Activated CD8-positive, alpha-beta T cell treated with anti-CD3 and anti-CD28 coated beads, Interleukin-2, amount 10 ng/mL, durations not matched to agents 7 days and 5 days (primary cell): ENCODE measurements at regions not wholly inside any gene's neighbourhood (a gene's known extent, or its start where the extent isn't known, plus 50 kb on each side); places are given as distances from the start of the nearest gene placed in this dataset.
"Not testable (repeated sequence)": the region's sequence is repeated elsewhere in the genome, so short reads cannot be mapped to it uniquely, and the experiment has no call there.

Experiments used
- ATAC-seq: fragments of 150-1000 bp; cut with Tn5 transposase; one replicate; pipeline ENCODE4 v1.10.0; 2021; ENCODE audit warnings: moderate library complexity
- CTCF ChIA-PET: fragments of 350-600 bp; sonication (Branson Sonifier 250); formaldehyde crosslinking; loops from one replicate; lab custom pipeline; 2021; ENCODE audit warnings: antibody characterized with exemption; lab: Charles Lee
- POLR2A ChIA-PET: fragments of 350-600 bp; sonication (Branson Sonifier 250); formaldehyde crosslinking; loops from one replicate; lab custom pipeline; 2021; ENCODE audit warnings: antibody characterized with exemption; lab: Charles Lee
- DNase-seq: peaks from one replicate; pipeline ENCODE4 v3.0.0-alpha.2; 2020
- H3K27ac Mint-ChIP-seq: one replicate; pipeline ENCODE4 v1.8.0; 2021; ENCODE audit warnings: mild to moderate bottlenecking, mixed read lengths
- H3K27me3 Mint-ChIP-seq: one replicate; pipeline ENCODE4 v1.8.0; 2021; ENCODE audit warnings: low read depth, mixed read lengths
- H3K36me3 Mint-ChIP-seq: one replicate; pipeline ENCODE4 v1.8.0; 2021; ENCODE audit warnings: low read depth, mixed read lengths
- H3K4me1 Mint-ChIP-seq: one replicate; pipeline ENCODE4 v1.8.0; 2021; ENCODE audit warnings: low read depth, mixed read lengths
- H3K4me3 Mint-ChIP-seq: one replicate; pipeline ENCODE4 v1.8.0; 2021; ENCODE audit warnings: mild to moderate bottlenecking, mixed read lengths
- H3K9me3 Mint-ChIP-seq: one replicate; pipeline ENCODE4 v1.8.0; 2022; ENCODE audit warnings: mixed read lengths; ENCODE audit not compliant: insufficient read depth

DNA sequence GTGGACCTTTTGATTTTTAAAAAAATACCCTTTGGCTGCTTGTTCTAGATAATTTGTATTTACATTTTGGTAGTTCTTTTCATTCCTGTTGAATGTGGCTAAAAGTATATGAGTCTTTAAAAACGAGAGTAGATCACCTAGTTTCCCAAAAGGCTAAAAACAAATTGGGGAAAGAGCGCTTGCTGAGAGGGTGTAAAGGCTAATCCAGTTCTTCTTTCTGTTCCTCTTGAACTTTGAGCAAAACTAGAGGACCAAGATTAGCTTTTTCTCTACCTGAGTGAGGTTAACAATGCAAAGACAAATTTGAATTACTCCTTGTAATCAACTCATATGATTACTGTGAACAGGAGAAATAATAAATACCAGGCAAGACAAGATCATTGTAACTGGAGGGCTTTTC lies 2513.2 kb downstream of the PCDH9 start:
- CTCF ChIA-PET = no interaction called here
- POLR2A ChIA-PET = no interaction called here
- Mint-ChIP-seq H3K4me3 (no peak overlapping the region), H3K36me3 (no peaks in the 10 kb centered on the region), H3K27me3 (no peaks in the 10 kb centered on the region), H3K27ac (no peak overlapping the region), H3K9me3 (peaks cover 9% of the 10 kb centered on the region), H3K4me1 (no peaks in the 10 kb centered on the region)
- DNase-seq (no peak), ATAC-seq (no peak)

DNA sequence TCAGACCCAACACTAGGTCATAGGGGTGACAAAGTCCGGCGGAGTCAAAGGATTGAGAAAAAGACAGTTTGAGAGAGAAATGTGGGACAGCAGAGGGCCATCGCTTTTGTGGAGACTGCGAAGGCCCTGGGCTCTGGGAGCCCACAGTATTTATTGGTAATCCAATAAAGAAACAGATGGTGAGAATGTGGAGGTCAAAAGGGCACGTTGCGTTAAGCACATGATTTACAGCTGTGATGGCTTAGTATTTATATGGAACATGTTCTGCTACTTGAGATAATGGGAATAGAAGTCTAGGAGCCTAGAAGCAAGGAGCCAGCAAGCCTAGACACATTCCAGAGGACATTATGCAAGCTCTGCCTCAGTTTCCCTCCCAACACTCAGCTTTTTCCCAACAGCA lies 2521.1 kb downstream of the PCDH9 start:
- ATAC-seq = no peak
- CTCF ChIA-PET = no interaction called here
- Mint-ChIP-seq H3K27ac (no peak overlapping the region), H3K4me3 (no peak overlapping the region), H3K27me3 (no peaks in the 10 kb centered on the region), H3K9me3 (peaks cover 22% of the 10 kb centered on the region), H3K36me3 (no peaks in the 10 kb centered on the region), H3K4me1 (no peaks in the 10 kb centered on the region)
- DNase-seq = no peak
- POLR2A ChIA-PET = no interaction called here

DNA sequence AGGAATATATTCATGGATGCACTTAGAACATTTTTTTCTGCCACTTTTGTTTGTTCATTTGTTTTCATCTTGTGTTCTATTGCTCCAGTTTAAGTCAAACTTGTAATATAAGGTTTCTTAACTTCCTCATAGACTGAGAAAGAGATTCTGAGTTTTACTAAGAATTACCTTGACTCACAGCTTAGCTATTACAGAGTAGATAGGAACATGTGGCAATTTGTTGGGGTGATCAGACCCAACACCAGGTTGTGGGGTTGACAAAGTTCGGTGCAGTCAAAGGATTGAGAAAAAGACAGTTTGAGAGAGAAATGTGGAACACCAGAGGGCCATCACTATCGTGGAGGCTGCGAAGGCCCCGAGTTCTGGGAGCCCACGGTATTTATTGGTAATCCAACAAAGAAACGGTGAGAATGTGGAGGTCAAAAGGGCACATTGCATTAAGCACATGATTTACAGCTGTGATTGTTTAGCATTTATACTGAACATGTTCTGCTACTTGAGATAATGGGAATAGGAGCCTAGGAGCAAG lies 2526.0 kb downstream of the PCDH9 start:
- Mint-ChIP-seq H3K4me1 (no peaks in the 10 kb centered on the region), H3K9me3 (peaks cover 17% of the 10 kb centered on the region), H3K4me3 (no peak overlapping the region), H3K27ac (no peak overlapping the region), H3K27me3 (no peaks in the 10 kb centered on the region), H3K36me3 (no peaks in the 10 kb centered on the region)
- POLR2A ChIA-PET = no interaction called here
- DNase-seq = no peak
- CTCF ChIA-PET = no interaction called here
- ATAC-seq = no peak

DNA sequence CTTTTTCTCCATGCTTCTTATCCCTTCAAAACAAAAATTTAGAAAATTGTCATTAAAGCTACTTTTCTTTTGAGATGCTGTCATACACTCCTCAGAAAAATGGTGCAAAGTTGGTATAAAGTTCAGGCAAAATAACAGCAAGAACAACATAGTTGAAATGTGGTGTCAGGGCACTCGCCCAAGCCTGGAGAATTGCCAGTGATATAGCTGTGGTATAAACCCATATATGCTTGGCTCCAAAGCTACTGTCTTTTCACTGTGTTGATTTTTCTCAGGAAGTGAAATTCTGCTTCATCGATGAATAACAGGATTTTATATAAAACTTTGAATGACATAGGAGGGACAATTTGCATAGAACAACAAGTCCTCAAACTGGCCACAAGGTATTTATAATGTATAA lies 2532.9 kb downstream of the PCDH9 start:
- Mint-ChIP-seq H3K27me3 (no peaks in the 10 kb centered on the region), H3K4me1 (no peaks in the 10 kb centered on the region), H3K27ac (no peak overlapping the region), H3K4me3 (no peak overlapping the region), H3K36me3 (no peaks in the 10 kb centered on the region), H3K9me3 (peaks cover 5% of the 10 kb centered on the region)
- POLR2A ChIA-PET = no interaction called here
- DNase-seq (no peak), ATAC-seq (no peak)
- CTCF ChIA-PET = no interaction called here

DNA sequence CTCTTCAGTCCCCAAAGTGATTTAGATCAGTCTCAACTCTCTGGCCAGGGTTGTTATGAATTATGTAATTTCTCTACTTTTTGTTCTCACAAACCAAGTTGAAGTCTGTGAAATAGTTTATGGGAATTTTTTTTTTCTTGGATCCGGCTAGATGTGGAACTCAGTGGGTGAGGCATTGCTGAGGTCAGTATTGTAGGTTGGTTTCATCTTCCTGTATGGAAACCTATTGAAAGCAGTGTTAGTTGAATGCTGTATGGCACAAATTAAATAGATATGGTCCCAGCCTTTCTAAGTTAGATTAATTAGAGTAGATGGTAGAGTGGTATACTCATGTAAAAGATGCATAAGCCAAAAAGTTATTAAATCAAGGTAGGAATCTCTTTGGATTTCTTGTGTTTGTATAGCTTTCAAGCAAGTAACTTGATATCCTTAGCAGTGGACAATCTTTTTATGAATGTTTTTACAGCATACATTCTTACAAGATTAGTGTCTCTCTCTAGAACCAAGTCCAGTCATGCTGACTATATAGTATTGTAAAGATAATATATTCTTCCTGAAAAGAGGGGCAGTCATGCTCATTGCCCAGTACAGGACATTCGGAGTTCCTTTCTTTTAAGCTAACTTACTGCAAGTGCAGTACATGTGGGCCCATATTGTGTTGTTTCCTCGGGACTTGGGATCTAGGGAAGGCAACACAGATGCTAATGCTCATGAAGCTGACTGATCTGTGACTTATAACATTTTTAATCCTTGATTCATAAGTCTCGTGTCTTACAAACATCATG lies 2541.1 kb downstream of the PCDH9 start:
- peaks cover 6% of the 10 kb centered on the region for H3K9me3 Mint-ChIP-seq
- ChIA-PET POLR2A (no interaction called here), CTCF (no interaction called here)
- H3K4me1 Mint-ChIP-seq = no peaks in the 10 kb centered on the region
- no peak overlapping the region for H3K27ac Mint-ChIP-seq
- ATAC-seq (no peak), DNase-seq (no peak)
- no peaks in the 10 kb centered on the region for H3K27me3 Mint-ChIP-seq
- H3K4me3 Mint-ChIP-seq = no peak overlapping the region
- H3K36me3 Mint-ChIP-seq = no peaks in the 10 kb centered on the region

DNA sequence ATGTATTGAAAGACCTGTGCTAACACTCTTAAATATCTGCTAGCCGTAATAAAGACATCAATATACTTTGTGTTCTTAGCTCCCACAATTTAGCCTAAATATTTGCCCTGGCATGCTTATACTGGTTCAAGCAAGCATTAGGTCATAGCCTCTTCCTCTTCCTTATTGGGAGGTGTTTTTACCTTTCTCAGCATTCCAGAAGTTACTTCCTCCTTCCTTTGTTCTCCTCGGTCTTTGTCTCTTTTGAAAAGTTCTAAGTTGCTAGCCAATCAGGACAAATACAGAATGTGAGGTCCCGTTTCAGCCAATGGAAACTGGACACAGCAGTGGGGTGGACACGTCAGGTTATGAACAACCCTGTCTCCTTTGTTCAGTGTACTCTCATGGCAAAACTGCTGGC lies 2543.6 kb downstream of the PCDH9 start:
- H3K4me3 Mint-ChIP-seq, H3K27ac Mint-ChIP-seq, POLR2A ChIA-PET, DNase-seq, H3K27me3 Mint-ChIP-seq, H3K4me1 Mint-ChIP-seq, ATAC-seq, CTCF ChIA-PET, H3K36me3 Mint-ChIP-seq, H3K9me3 Mint-ChIP-seq: not testable (repeated sequence)

DNA sequence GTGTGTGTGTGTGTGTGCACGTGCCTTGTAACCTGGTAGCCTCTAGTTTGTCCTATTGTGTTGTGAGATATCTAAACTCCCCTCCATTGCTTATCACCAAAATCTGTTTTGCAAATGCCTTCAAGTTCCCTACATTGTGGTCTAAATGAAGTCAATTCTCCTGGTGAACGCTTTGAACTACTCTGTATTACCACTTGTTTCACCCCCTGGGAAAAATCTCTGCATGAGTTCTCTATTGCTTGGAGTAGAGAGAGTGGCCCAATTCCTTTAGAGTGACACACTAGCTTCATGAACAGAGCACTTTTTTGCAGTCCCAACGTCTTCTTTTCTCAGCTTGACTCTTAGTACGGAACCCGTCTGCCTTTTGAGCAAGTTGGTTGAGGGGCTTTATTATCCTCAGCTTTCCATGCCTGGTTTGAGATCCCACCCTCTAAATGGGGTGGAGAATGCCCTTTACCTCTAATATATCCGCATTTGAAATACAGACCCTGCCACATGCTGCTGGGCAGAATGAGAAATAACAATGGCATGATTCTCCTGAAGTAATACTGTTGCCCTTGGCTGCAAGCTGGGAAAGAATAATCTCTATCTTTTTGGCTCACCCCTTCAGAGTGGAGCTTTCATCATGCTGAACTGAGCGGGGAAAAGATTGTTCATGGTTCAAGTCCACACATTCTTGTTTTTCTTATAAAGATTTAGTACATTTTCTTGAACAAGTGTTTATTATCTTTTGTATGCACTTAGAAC lies 2545.3 kb downstream of the PCDH9 start:
- Mint-ChIP-seq H3K4me3 (no peak overlapping the region), H3K9me3 (peaks cover 6% of the 10 kb centered on the region), H3K27ac (no peak overlapping the region), H3K4me1 (no peaks in the 10 kb centered on the region), H3K27me3 (no peaks in the 10 kb centered on the region), H3K36me3 (no peaks in the 10 kb centered on the region)
- DNase-seq (no peak), ATAC-seq (no peak)
- ChIA-PET CTCF (no interaction called here), POLR2A (no interaction called here)

DNA sequence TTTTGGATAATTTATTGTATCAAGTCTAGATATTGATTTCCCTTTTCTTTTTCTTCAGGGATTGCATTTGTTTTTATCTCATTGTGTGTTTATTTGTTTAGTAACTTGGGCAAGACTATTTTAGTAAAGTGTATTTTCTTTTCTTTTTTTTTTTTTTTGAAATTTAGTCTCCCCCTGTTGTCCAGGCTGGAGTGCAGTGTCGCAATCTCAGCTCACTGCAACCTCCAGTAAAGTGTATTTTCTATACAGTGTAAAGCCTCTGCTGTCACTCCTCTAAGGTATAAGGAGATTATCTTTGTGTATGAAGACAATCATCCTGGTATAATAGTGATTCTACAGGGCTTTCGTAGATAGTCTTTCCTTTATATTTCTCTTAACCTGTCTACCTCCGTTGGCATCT lies 2546.0 kb downstream of the PCDH9 start:
- Mint-ChIP-seq H3K27ac (no peak overlapping the region), H3K4me1 (no peaks in the 10 kb centered on the region), H3K9me3 (peaks cover 6% of the 10 kb centered on the region), H3K4me3 (no peak overlapping the region), H3K36me3 (no peaks in the 10 kb centered on the region), H3K27me3 (no peaks in the 10 kb centered on the region)
- ChIA-PET POLR2A (no interaction called here), CTCF (no interaction called here)
- no peak for ATAC-seq
- no peak for DNase-seq

DNA sequence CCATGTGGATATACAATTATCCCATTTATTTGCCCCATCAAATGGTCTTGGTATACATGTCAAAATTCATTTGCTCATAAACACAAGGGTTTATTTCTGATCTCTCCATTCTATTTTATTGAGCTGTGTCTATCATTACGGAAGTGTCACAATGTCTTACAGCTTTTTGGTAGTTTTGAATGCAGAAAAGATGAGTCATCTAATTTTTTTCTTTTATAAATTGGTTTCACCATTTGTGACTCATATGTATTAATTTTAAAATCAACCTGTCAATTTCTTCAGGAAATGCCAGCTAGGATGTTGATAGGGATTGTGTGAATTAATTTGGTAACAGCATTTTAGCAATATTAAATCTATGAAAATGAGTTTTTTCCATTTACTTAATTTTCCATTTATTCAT lies 2549.4 kb downstream of the PCDH9 start:
- DNase-seq = no peak
- Mint-ChIP-seq H3K4me3 (no peak overlapping the region), H3K9me3 (peaks cover 13% of the 10 kb centered on the region), H3K36me3 (no peaks in the 10 kb centered on the region), H3K4me1 (no peaks in the 10 kb centered on the region), H3K27me3 (no peaks in the 10 kb centered on the region), H3K27ac (no peak overlapping the region)
- ChIA-PET CTCF (interaction anchor here (1.4 kb wide), 1 partner anchor 14 kb away, joined by 3 read pairs; no protein-coding TSS in a partner anchor), POLR2A (no interaction called here)
- ATAC-seq = no peak

DNA sequence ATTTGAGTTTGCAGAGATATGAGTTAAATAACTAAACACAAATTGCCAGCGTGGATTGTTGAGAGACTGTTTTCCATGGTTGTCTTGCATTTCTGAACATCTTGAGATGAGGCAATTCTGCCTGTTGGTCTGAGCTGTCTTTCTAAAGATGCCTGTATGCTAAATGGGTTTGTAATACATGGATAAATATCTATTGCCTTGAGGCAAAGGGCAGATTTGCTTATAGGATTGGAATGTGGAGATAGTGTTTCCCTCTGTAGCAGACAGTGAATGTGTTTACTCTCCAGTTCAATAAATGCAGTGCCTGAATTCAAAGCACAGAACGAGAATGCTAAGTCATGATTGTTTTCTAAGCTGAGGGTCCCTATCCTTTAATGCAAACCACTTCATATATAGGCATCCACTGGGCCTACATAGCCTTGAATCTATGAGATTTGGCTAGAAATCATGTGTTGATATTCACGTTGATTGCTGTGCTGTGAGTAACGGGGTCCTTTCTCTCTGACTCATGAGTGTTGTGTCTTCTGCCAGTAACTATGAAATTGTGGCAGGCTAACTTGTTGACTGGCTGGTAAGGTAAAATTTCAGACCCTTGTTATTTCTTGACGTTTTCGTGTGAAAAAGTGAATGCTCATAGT lies 2554.8 kb downstream of the PCDH9 start:
- Mint-ChIP-seq H3K36me3 (no peaks in the 10 kb centered on the region), H3K4me1 (no peaks in the 10 kb centered on the region), H3K4me3 (no peak overlapping the region), H3K9me3 (peaks cover 17% of the 10 kb centered on the region), H3K27ac (no peak overlapping the region), H3K27me3 (no peaks in the 10 kb centered on the region)
- no peak for ATAC-seq
- DNase-seq = no peak
- ChIA-PET POLR2A (no interaction called here), CTCF (no interaction called here)

DNA sequence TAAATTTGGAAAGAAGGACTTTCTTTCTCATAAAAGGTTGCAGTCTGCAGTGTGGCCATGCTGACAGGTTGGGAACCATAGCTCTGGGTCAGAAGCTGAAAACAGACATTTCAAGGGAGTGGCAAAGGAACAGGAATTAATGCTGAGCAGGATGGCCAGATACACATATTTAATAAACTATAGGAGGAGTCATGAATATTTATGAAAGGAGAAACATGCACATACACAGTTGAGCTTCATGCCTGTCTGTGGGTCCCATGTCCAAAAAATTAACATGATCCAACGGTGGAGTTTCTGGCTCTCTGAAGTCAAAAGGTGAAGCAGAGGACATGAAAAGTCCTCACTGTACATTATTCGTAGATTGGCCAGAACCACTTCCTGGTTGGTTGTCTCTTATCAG lies 2556.0 kb downstream of the PCDH9 start:
- CTCF ChIA-PET = no interaction called here
- POLR2A ChIA-PET = no interaction called here
- ATAC-seq = no peak
- Mint-ChIP-seq H3K9me3 (peaks cover 22% of the 10 kb centered on the region), H3K4me1 (no peaks in the 10 kb centered on the region), H3K36me3 (no peaks in the 10 kb centered on the region), H3K4me3 (no peak overlapping the region), H3K27ac (no peak overlapping the region), H3K27me3 (no peaks in the 10 kb centered on the region)
- DNase-seq = no peak

DNA sequence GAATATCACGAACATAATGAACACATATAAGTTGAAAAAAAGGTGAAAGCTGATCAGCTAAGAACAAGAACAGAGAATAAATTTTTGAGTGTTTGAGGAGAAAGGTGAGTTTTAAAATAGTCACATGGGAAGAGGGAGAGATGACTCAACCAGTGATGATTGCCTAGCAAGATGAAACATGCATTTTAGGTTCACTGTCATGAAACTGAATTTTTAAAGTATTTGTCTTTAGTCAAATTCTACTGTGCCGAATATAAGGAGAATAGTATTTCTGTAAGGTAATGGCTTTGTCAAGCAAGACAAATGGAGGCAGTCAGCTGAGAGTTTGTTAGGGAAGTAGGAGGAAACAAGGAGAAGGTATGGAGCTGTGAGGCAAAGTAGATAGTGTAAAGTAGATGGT lies 2557.4 kb downstream of the PCDH9 start:
- CTCF ChIA-PET = no interaction called here

More for the DNA sequence above, 2557.4 kb downstream of the PCDH9 start:
- Mint-ChIP-seq H3K4me1 (no peaks in the 10 kb centered on the region), H3K27me3 (no peaks in the 10 kb centered on the region), H3K36me3 (no peaks in the 10 kb centered on the region), H3K27ac (no peak overlapping the region), H3K9me3 (peaks cover 26% of the 10 kb centered on the region), H3K4me3 (no peak overlapping the region)
- DNase-seq = no peak
- ATAC-seq = no peak
- POLR2A ChIA-PET = no interaction called here
